Upper lobe of right lung (tissue), 1 donor: ENCODE measurements at regions not wholly inside any gene's neighbourhood (a gene's known extent, or its start where the extent isn't known, plus 50 kb on each side); places are given as distances from the start of the nearest gene placed in this dataset.

ENCODE experiments used
- ATAC-seq: fragments of 200-7000 bp; cut with Tn5 transposase; one replicate; pipeline ENCODE4 v1.9.1; 2020; ENCODE audit warnings: mild to moderate bottlenecking, moderate library complexity
- DNase-seq: peaks from one replicate; pipeline ENCODE4 v3.0.0-alpha.2; 2020
- H3K27ac ChIP-seq: fragments of 200-600 bp; one replicate; pipeline ENCODE4 v1.8.0; 2022
- H3K27me3 ChIP-seq: fragments of 200-600 bp; one replicate; pipeline ENCODE4 v1.8.0; 2022; ENCODE audit warnings: mild to moderate bottlenecking
- H3K36me3 ChIP-seq: fragments of 200-600 bp; one replicate; pipeline ENCODE4 v1.8.0; 2022
- H3K4me1 ChIP-seq: fragments of 200-600 bp; one replicate; pipeline ENCODE4 v1.8.0; 2022
- H3K4me3 ChIP-seq: fragments of 200-600 bp; one replicate; pipeline ENCODE4 v1.8.0; 2022; ENCODE audit warnings: mild to moderate bottlenecking
- H3K9me3 ChIP-seq: fragments of 200-600 bp; one replicate; pipeline ENCODE4 v1.8.0; 2022
- intact Hi-C: fragments of 100-400 bp; cut with DNase I; formaldehyde crosslinking; loops from one replicate; pipeline ENCODE4 v1.11.0; 2022
- TF ChIP-seq, protein P1 (sequence below): fragments of 200-600 bp; IDR thresholded peaks from one replicate; pipeline ENCODE4 v1.8.0; 2022; ENCODE audit warnings: antibody characterized with exemption
- donor health status: DM: no; HTN: yes; CAD: no; lungs with severe emphysema.

GRCh38 chr18:51653507-51654213, 456.2 kb upstream of the MEX3C start:
- Histone ChIP-seq H3K27me3 (peaks cover 7% of the 10 kb centered on the region), H3K4me1 (no peaks in the 10 kb centered on the region), H3K9me3 (no peaks in the 10 kb centered on the region), H3K36me3 (no peaks in the 10 kb centered on the region), H3K4me3 (no peak overlapping the region), H3K27ac (no peak overlapping the region)
- TF ChIP-seq, protein P1, sequence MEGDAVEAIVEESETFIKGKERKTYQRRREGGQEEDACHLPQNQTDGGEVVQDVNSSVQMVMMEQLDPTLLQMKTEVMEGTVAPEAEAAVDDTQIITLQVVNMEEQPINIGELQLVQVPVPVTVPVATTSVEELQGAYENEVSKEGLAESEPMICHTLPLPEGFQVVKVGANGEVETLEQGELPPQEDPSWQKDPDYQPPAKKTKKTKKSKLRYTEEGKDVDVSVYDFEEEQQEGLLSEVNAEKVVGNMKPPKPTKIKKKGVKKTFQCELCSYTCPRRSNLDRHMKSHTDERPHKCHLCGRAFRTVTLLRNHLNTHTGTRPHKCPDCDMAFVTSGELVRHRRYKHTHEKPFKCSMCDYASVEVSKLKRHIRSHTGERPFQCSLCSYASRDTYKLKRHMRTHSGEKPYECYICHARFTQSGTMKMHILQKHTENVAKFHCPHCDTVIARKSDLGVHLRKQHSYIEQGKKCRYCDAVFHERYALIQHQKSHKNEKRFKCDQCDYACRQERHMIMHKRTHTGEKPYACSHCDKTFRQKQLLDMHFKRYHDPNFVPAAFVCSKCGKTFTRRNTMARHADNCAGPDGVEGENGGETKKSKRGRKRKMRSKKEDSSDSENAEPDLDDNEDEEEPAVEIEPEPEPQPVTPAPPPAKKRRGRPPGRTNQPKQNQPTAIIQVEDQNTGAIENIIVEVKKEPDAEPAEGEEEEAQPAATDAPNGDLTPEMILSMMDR = no peak
- intact Hi-C loops = no loop called here
- ATAC-seq (no peak), DNase-seq (no peak)

GRCh38 chr18:51654488-51655326, 457.2 kb upstream of the MEX3C start:
- intact Hi-C loops = no loop called here
- no peak for DNase-seq
- H3K9me3 ChIP-seq = no peaks in the 10 kb centered on the region

GRCh38 chr18:51655327-51655698, 457.8 kb upstream of the MEX3C start:
- no peak for ATAC-seq
- peaks cover 7% of the 10 kb centered on the region for H3K27me3 ChIP-seq
- intact Hi-C loops = no loop called here
- H3K4me1 ChIP-seq = no peaks in the 10 kb centered on the region
- TF ChIP-seq, protein P1 = no peak
- DNase-seq = no peak
- H3K4me3 ChIP-seq = no peak overlapping the region
- no peak overlapping the region for H3K27ac ChIP-seq
- no peaks in the 10 kb centered on the region for H3K9me3 ChIP-seq
- H3K36me3 ChIP-seq = no peaks in the 10 kb centered on the region

More at GRCh38 chr18:51654488-51655326, 457.2 kb upstream of the MEX3C start:
- TF ChIP-seq, protein P1 = no peak
- Histone ChIP-seq H3K27me3 (peaks cover 7% of the 10 kb centered on the region), H3K36me3 (no peaks in the 10 kb centered on the region), H3K4me3 (no peak overlapping the region), H3K27ac (no peak overlapping the region), H3K4me1 (no peaks in the 10 kb centered on the region)
- no peak for ATAC-seq

- no peak for DNase-seq
- Histone ChIP-seq H3K27ac (no peak overlapping the region), H3K9me3 (no peaks in the 10 kb centered on the region), H3K27me3 (peaks cover 7% of the 10 kb centered on the region), H3K4me1 (no peaks in the 10 kb centered on the region), H3K36me3 (no peaks in the 10 kb centered on the region), H3K4me3 (no peak overlapping the region)
- no peak for ATAC-seq
- intact Hi-C loops = no loop called here
- TF ChIP-seq, protein P1 = no peak
Measured at GRCh38 chr18:51656249-51656648, 458.8 kb upstream of the MEX3C start.

GRCh38 chr18:51658436-51658835, 461.0 kb upstream of the MEX3C start:
- TF ChIP-seq, protein P1 = no peak
- H3K4me1 ChIP-seq = no peaks in the 10 kb centered on the region
- peaks cover 7% of the 10 kb centered on the region for H3K27me3 ChIP-seq
- H3K27ac ChIP-seq = no peak overlapping the region
- no peaks in the 10 kb centered on the region for H3K9me3 ChIP-seq
- intact Hi-C loops = no loop called here
- ATAC-seq (no peak), DNase-seq (no peak)
- no peak overlapping the region for H3K4me3 ChIP-seq
- H3K36me3 ChIP-seq = no peaks in the 10 kb centered on the region
